Type B pancreatic cell (in vitro differentiated cells): ENCODE measurements at regions not wholly inside any gene's neighbourhood (a gene's known extent, or its start where the extent isn't known, plus 50 kb on each side); places are given as distances from the start of the nearest gene placed in this dataset.

Source experiments
- DNase-seq: peaks from one replicate; pipeline ENCODE4 v3.0.0; 2021; ENCODE audit warnings: mixed read lengths; ENCODE audit not compliant: unreplicated experiment; ENCODE audit errors: extremely low spot score
- H3K27ac Mint-ChIP-seq: 2 replicates; pipeline ENCODE4 v1.8.0; 2021; ENCODE audit warnings: mild to moderate bottlenecking, mixed read lengths
- H3K27me3 Mint-ChIP-seq: 2 replicates; pipeline ENCODE4 v1.8.0; 2021; ENCODE audit warnings: mixed read lengths
- H3K36me3 Mint-ChIP-seq: 2 replicates; pipeline ENCODE4 v1.8.0; 2021; ENCODE audit warnings: mixed read lengths
- H3K4me1 Mint-ChIP-seq: one replicate; pipeline ENCODE4 v1.8.0; 2021; ENCODE audit warnings: mixed read lengths; ENCODE audit not compliant: unreplicated experiment
- H3K4me3 Mint-ChIP-seq: 2 replicates; pipeline ENCODE4 v1.8.0; 2021; ENCODE audit warnings: mild to moderate bottlenecking, mixed read lengths
- H3K9me3 Mint-ChIP-seq: 2 replicates; pipeline ENCODE4 v1.8.0; 2021; ENCODE audit warnings: mixed read lengths
- CTCF ChIP-seq: fragments of 200-600 bp; sonication (generic); conservative IDR thresholded peaks from 2 replicates; pipeline ENCODE4 v1.5.0; 2021; ENCODE audit warnings: antibody characterized with exemption, mild to moderate bottlenecking

DNA sequence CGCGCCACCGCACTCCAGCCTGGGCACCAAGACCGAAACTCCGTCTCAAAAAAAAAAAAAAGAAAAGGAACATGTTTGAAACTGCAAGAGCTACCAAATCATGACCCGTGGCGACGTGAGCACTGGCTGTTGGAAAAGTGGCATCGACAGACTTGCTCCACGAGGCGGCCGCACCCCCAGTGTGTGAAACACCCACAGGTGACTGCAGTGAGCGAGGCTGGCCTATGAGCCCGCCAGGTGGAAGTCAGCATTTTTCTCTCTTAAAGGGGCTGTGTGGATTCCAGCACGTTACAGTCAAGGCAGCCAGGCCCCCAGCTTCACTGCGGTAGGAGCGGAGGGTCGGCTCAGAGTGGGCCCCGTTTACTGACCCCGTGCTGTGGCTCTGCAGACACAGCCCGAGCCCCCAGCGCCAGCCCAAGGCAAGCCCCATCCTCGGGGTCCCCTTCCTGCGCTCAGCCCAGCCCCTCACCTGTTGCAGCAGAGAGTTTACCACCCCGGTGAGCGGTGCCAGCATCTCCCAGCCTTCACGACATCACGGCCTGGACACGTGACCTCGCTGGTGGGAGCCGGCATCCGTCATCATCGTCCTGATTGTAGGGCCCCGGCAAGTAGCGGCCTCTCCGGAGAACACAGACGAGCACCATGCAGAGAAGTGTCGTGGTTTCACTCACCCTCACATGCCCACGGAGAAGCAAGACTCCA, 54.3 kb upstream of the FBRSL1 start:
- Mint-ChIP-seq H3K36me3 (no peaks in the 10 kb centered on the region), H3K4me1 (peaks cover 11% of the 10 kb centered on the region), H3K27me3 (peaks cover 13% of the 10 kb centered on the region), H3K27ac (no peak overlapping the region), H3K9me3 (no peaks in the 10 kb centered on the region), H3K4me3 (no peak overlapping the region)
- TF ChIP-seq CTCF = no peak
- DNase-seq = no peak

GRCh38 chr12:132433641-132434395, 56.1 kb upstream of the FBRSL1 start:
- Mint-ChIP-seq H3K4me3 (no peak overlapping the region), H3K27me3 (peaks cover 23% of the 10 kb centered on the region), H3K27ac (no peak overlapping the region), H3K9me3 (no peaks in the 10 kb centered on the region), H3K4me1 (peaks cover 16% of the 10 kb centered on the region), H3K36me3 (no peaks in the 10 kb centered on the region)
- TF ChIP-seq CTCF = no peak
- DNase-seq = no peak

DNA sequence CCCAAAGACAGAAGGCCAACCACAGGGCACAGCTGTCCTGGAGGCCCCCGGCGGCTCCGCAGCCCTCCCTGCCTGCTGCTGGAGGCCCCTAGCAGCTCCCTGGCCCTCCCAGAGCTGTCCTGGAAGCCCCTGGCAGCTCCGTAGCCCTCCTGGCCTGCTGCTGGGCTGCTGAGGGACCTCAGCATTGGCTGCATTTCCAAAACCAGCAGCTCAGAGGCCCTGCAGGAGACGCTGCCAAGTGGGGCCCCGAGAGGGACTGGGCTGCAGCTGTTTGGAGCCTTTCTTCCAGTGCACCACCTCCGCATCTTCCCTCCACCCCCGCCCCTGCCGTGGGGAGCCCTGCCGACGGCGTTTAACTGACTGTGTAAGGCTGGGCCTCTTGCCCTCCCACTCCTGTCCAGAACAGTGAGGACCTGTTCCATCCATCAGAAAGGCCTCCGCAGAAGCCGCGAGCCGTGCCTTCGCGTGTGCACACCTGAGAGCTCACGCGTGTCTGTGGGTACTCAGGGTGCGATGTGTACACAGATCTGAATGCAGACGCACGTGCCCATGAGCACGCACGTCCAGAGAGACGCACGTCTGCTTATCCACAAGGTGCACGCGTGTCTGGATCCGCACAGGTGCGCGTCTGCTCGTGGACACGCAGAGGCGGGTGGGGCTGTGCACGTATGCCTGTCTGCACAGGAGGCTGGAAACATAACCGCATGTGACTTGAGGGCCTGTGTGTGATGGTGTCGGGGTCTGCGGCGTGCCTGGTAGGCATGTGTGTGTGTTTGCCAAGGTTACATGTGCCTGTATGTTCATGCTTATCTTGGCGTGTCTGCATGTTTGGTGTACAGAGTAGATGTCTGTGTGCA, 57.0 kb upstream of the FBRSL1 start:
- H3K4me3 Mint-ChIP-seq = no peak overlapping the region
- no peak for DNase-seq
- H3K27me3 Mint-ChIP-seq = peaks cover 26% of the 10 kb centered on the region
- no peaks in the 10 kb centered on the region for H3K9me3 Mint-ChIP-seq
- H3K27ac Mint-ChIP-seq = no peak overlapping the region
- H3K36me3 Mint-ChIP-seq = no peaks in the 10 kb centered on the region
- H3K4me1 Mint-ChIP-seq = peaks cover 18% of the 10 kb centered on the region
- TF ChIP-seq CTCF = no peak

GRCh38 chr12:132432126-132432705, 57.7 kb upstream of the FBRSL1 start:
- no peak for DNase-seq
- no peak for TF ChIP-seq CTCF
- Mint-ChIP-seq H3K27me3 (peaks cover 29% of the 10 kb centered on the region), H3K9me3 (no peaks in the 10 kb centered on the region), H3K4me1 (peaks cover 18% of the 10 kb centered on the region), H3K4me3 (no peak overlapping the region), H3K36me3 (no peaks in the 10 kb centered on the region), H3K27ac (no peak overlapping the region)
